T-helper 1 cell treated with Interleukin-12 subunit alpha and Interleukin-12 subunit beta and Interleukin-4 antibody, amounts not matched to agents 30 ng/mL and 1 ng/mL, for 36 hours (primary cell): ENCODE measurements at regions not wholly inside any gene's neighbourhood (a gene's known extent, or its start where the extent isn't known, plus 50 kb on each side); places are given as distances from the start of the nearest gene placed in this dataset.
"Not testable (repeated sequence)": the region's sequence is repeated elsewhere in the genome, so short reads cannot be mapped to it uniquely, and the experiment has no call there.

Experiments
- intact Hi-C: fragments of 100-400 bp; cut with micrococcal nuclease; formaldehyde crosslinking; loops from one replicate; pipeline ENCODE4 v1.15.1; 2024

DNA sequence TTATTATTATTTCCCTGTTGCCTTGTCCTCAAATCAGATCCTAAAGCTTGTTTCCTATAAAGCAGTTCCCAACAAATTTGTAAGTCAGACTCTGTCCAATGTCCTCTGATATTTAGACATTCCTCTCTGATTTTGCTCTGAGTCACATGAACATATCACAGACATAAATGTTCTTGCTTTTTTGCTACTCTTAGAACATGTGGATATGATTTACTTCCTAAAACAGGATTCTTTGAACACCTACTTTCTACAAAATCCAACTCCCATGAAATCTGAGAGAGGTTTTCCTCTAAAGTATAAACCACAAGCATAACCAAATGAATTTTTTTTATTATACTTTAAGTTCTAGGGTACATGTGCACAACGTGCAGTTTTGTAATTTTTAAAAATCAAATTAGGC is 181.3 kb upstream of the SLC38A2 start:
- intact Hi-C loops: no loop called here

DNA sequence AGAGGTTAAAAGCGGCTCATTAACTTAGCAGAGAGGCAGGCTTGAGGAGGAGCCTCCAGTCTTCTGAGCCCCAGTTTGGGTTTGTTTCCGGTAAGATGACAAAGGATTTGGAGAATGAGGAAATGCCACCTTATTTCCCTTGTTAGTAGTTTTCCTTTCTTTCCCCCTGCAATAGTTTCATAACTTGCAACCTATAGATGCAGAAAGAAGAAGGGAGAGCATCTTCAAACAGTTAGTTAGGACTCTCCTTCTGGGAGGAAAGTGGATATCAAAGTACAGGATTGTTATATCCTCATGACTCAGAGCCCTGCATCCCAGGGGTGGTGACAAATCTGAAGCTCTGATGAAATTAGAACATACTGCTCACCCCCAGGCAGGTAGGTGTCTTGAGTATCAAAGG is 180.7 kb upstream of the SLC38A2 start:
- intact Hi-C loops: no loop called here

DNA sequence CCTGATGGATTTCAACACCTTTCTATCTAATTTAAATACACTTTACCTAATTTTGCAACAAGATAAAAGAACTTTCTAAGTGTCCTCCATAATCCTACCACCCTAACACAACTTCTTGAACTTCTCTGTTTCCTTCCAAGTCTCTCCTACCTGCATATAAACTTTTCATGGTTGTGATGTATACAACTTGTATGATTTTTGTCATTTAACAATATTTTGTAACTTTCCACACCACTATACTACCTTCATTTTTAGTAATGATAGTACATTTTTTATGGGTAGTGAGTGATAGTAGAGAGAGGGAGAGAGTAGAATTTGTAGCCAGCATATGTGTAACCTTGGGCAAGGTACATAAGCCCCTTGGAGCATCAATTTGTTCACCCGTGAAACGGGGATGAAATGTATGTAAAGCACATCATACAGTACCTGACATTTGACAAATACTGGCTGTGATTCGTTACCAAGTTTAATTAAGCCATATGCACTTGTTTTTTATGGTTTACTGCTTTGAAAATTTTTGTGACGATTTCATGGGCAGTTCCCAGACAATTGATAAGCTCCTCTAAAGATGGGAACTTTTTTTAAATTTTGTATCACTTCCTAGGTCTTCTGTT is 177.8 kb upstream of the SLC38A2 start:
- intact Hi-C loops: no loop called here

DNA sequence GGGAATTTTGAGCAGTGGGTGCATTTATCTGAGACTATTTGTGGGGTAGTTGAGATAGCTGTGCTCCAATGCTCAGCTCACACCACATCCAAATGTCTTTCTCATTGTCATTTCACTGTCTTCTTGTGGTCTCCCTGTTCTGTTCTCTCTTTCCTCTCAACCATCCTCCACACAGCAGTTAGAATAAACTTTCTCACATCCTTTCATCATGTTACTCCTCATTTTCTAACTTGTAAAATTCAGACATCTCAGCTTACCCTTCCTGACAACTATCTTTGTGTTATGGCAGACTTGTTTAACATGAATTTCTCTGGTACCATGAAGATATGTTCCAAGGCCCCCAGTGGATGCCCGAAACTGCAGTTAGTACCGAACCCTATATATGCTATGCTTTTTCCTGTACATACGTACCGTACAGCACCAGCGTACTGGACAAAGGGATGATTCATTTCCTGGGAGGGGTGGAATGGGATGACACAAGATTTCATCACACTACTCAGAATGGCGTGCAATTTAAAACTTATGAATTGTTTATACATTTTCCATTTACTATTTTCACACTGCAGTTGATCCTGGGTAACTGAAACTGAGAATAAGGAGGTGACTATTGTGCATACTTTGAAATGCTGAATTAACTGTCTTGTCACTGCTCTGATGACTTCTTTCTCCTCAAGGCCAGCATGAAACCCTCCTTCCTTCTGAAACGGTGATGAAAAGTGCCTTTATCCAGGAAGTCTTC is 177.1 kb upstream of the SLC38A2 start:
- intact Hi-C loops: loop anchor here (1.0 to 5.0 kb wide), 6 partner anchors 32 to 335 kb away; partner anchors contain the start of gene SLC38A2

DNA sequence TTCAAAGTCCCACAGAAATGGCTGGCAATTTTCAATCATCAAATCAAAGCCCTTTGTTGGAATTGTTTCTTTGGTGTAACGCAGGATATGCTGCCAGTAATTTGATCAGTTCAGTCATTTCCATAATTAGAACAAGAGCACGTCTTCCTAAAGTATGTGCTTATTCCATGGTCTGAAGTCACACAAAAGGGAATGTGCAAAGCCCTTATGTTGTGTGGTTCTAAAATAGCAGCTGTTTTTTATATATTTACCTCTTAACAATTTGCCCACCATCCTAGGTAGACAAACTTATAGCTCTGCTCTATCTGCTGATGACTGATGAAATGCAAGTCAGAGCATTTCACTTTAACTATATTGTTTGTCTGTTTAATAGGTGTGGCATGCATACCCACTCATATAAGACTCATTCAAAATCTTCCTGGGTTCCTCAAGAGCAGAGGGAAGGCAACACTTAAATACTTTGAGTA is 176.1 kb upstream of the SLC38A2 start:
- intact Hi-C loops: loop anchor here (1.0 to 5.0 kb wide), 6 partner anchors 31 to 334 kb away; partner anchors contain the start of gene SLC38A2

DNA sequence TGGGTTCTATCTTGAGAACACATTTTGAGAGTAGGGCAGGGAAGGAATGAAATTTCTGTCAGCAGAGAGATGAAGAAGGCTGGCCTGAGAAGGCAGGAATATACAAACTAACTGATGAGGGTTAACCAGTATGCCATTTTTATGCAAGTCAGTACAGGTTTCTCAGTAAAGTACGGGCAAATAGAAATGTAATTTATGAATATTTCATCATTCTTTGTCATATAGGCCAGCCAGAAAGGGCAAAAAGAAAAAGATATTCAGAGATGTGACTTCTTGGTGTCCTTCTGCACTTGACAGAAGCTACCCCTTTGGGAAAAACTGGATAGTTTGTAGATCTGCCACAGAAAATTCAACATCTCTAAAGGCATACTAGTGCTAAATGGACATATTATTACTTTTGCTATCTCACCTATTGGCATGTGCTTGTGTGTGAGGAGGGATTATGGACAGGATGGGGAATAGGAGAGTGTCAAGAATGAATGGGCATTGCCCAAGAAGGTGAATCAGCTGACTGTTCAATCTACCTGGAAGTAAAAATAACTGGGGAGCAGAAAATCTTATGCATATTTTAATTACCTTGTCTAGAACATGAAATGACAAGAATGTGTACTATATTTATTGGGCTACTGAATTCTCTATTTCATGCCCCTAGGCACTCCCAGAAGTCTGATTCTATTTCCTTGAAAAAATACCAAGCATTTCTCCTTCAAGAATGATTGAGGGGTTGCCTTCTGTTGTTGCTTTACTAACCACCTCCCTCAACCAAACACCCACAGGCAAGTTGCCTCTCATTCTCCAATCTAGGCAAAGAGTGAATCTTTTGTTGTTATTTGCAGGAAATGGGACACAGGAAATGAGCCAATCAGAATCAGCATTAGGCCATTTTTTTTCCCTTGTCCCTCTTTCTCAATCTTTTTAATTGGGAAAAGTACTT is 175.1 kb upstream of the SLC38A2 start:
- intact Hi-C loops: loop anchor here (1.0 to 5.0 kb wide), 4 partner anchors 23 to 333 kb away; no protein-coding TSS in a partner anchor

DNA sequence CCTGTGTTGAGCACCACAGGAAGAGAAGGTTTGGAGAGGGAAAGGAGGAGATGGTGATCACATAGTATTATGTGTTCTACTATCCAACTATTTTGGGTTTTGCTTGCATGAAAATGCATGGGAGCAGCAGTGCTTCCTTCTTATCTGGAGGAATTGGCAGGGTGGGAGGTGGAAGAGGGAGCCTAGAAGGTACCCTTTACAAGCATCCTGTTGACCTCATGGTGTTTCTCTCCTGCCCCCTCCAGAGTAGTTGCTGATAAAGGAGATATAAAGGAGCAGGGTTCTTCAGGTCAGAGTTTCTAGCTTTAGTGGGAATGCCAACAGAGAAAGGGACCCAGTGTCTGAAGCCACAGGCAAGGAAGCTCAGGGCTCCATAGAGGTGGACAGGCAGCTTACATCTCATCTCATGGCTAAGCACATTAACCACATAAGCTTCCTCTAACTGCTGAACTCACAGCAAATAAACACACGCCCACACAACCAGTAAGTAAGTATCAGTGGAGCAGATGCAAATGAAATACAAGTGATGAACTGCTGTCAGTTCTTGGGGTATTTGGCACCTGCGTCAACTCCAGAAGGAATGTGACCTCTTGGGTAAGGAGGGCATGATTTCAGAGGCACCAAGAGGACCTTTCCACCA is 174.2 kb upstream of the SLC38A2 start:
- intact Hi-C loops: loop anchor here (1.0 to 5.0 kb wide), 3 partner anchors 22 to 115 kb away; no protein-coding TSS in a partner anchor

DNA sequence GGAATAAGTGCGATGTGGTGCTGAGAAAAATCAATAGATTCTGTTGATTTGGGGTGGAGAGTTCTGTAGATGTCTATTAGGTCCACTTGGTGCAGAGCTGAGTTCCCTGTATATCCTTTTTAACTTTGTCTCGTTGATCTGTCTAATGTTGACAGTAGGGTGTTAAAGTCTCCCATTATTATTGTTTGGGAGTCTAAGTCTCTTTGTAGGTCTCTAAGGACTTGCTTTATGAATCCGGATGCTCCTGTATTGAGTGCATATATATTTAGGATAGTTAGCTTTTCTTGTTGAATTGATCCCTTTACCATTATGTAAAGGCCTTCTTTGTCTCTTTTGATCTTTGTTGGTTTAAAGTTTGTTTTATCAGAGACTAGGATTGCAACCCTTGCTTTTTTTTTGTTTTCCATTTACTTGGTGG is 170.8 kb upstream of the SLC38A2 start:
- intact Hi-C loops: not testable (repeated sequence)

DNA sequence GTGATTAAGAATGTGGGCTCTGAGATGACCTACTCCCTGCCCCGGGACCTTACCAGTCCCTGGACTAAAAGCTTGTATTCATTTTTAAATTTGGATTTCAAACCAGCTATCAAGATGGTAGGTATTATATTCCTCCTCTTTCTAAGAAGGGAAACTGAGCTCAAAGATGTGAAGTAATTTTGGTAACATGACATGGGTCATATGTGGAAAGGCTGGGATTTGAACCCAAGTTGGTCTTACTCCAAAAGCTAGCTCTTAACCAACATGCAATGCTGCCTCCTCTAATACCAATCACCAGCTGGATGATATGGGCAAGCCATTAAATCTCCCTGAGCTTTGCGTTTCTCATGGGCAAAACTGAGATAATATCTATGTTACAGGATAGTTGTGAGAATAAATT is 166.4 kb upstream of the SLC38A2 start:
- intact Hi-C loops: no loop called here

DNA sequence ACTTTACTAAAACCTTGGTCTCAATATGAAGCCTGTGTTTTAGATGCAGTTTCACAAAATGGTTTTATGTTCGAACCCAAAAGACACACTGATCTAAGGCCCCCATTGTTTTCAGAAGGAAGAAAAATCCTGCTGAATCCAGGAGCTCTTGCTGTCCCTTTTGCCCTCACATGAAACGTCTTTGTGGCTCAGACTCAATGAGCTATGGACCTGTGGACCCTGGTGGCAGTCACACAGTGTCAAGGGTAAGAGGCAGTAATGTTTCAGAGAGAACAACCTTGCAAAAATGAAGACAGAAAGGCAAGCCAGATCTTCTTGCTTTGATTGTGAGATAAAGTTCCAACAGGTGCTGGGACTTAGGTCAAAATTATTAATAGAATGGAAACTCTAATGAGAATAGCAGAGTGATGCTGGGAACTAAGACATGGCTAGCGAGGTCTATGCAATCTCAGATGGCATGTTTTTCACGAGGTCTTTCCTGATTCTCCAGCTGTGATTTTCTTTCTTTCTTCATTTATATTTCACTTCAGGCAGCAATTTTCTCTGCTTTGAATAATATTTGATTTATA is 164.9 kb upstream of the SLC38A2 start:
- intact Hi-C loops: no loop called here

DNA sequence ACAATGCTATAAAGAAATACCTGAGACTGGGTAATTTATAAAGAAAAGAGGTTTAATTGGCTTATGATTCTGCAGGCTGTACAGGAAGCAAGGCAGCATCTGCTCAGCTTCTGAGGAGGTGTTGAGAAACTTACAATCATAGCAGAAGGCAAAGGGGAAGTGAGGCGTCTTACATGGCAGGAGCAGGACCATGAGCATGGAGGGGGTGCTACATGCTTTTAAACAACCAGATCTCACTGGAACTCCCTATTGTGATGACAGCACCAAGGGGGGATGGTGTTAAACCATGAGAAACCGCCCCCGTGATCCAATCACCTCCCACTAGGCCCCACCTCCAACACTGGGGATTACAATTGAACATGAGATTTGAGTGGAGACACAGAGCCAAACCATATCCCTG is 163.7 kb upstream of the SLC38A2 start:
- intact Hi-C loops: not testable (repeated sequence)

DNA sequence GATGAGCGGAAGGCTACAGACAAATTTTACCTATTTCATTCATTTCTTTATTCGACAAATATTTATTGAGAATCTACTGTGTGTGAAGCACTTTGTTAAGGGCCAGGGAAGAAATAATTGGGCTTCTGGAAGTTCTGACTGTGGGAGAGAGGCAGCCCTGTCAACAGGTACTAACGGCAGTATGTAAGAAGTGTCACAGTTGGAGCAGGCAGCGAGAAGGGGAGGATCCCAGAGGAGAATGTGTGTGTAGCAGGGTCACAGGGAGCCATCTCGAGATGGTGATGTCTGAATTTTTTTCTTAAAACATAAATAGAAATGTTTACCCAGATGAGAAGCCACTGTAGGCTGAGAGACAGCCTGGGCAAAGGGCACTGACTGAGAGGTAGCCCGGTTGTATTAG is 163.3 kb upstream of the SLC38A2 start:
- intact Hi-C loops: no loop called here

DNA sequence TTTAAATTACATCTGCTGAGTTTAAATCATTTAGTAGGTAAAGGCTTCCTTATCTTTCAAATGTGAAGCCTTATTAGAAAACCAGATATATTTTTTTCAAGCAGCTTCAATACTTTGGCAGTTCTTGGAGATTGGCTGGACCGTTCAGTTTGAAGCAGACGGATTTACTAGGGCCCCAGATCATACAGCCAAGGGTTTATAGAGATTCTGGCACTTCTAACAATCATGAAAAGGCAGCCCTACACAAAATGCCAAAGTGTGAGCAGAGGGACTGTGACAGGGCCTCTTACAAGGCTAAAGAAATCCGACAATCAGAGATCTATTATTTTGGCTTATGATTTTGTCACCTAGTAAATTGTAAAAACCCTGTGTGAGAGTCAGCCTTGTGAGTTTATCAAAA is 162.8 kb upstream of the SLC38A2 start:
- intact Hi-C loops: no loop called here

DNA sequence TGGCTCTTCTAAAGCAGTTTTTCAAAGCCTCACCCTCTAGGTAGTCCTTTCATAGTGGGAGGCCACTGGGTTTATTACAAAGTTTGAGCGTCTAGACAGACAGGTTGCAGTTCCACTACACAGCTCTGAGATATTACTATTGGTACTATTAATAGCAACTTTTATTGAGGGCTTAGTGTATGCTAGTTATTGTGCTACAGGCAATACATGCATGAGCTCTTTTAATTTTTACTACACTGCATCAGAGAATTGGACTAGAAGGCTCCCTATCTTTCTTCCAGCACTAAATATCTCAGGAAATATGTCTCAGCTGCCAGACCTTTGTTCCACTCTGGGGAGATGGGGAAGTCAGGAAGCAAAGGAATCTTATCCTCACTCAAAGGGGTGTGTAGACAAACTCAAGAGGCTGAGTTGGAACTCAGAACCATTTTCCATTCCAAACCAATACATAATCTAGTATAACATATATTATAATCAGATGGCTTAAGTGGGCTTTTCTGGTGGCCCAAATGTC is 161.8 kb upstream of the SLC38A2 start:
- intact Hi-C loops: no loop called here

DNA sequence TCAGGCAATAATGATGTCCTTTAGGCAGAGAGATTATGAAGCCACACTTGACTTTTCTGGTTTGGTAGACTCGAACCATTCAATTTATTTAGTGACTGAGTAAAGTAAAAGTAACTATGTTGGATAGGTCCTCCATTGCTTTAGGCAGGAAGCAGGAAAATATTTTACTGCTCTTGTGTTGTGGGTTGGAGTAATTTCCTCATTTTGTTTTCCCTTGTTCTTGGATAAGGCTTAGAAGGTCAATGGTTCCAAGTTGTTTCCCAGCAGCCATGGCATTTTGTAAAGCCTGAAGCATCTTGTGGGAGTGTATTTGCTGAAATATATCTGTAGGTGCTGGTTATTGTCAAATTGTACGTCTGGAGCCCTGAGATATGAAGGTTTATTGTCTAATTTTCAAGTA is 161.2 kb upstream of the SLC38A2 start:
- intact Hi-C loops: no loop called here

DNA sequence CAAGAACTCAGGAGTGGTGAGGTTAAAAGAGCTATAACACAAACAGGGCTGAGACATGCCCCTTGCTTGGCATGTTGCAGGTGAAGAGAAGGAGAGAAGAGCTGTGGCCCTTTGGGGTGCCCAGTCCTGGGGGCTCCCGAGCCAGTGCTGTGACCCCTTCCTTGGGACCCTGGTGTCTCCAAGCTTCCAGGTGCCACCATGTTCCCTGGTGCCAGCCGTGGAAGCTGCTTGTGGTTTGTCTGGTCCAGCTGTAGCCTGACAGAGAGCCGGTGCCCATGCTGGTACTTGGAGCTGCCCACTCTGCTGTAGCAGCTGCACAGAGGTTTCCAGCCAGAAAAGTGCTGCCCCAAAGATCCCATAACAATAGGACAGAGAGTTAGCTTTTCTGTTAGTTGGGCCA is 159.2 kb upstream of the SLC38A2 start:
- intact Hi-C loops: no loop called here

DNA sequence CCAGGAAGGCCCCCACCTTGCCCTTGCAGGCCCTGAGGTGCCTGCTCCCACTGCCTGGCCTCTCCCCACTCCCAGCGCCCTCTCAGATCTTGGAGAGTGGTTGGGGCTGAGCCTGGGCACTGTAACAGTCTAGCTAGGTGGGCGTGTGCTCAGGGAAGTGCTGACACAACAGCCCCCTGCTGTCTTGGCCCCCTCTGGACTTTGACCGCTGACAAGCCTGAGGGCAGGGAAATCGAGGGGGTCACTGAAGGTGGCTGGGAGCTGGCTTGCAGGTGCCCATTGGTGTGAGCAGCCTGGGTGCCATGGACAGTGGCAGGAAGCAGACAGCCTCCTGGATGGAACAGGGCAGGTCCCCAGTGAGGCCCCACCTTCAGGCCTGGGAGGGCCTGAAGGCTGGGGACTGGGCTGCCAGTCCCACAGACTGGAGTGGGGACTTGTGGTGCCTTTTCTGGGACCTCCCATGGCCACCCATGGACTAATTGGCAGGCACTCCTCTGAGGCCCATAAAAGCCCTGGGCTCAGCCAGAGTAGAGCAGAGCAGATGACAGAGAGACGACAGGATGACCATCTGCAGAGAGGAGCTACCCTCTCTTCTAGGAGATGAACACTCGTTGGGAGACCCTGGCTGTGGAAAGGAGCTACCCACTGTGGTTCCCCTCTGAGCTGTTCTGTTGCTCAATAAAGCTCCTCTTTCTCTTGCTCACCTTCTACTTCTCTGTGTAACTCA is 158.6 kb upstream of the SLC38A2 start:
- intact Hi-C loops: no loop called here

DNA sequence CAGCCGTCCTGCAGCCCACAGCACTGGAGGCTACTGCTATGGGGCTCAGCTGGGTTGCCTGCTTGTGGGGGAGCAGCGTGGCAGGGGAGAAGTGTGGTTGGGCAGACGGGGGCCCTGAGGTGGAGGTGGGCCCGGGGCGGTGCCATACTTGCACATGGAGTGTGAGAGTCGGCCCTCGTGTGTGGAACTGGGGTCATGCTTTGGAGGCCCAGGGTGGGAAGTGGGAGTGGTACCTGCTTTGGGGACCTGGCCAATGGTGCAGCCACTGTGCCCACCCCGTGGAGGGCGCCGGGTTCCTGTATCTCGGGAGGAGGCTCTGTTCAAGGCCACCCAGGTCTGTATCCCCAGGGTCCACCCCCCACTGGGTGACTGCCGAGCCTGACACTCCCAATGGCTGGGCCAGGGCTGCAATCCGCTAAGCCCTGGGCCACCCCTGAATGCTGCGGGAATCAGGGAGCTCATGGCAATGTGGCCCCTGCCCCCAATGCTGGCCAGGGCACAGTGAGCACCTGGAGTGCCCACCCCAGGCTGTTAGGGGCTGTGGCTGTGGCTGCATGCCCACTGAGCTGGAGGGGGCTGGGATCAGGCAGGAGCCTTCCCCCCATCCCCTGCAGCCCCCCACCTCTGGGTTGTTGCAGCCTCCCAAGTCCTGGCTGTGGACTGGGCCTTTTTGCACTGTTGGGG is 157.9 kb upstream of the SLC38A2 start:
- intact Hi-C loops: no loop called here

DNA sequence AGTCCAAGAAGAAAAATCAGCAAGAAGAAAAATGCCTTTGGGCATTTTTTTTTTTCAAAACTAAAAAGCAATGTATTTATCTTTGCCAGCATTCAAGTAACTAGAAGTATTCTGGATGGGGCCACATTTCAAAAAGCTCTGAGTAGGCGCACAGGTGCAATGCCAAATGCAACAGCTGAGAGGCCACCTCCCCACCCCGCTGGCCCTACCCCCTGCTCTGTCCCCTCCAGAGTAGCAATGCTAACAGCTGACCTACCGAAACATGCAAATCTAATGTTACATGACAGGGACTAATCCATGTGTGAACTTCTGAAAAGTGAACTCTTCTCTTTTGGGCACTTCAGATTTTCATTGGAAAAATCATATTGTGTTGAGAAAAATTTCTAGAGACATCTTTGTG is 153.7 kb upstream of the SLC38A2 start:
- intact Hi-C loops: loop anchor here (10.0 kb wide), 1 partner anchor 261 kb away; the partner anchor contains the start of gene SLC38A1
